Neuron (in vitro differentiated cells): ENCODE measurements at regions not wholly inside any gene's neighbourhood (a gene's known extent, or its start where the extent isn't known, plus 50 kb on each side); places are given as distances from the start of the nearest gene placed in this dataset.

Source experiments
- H2AFZ ChIP-seq: one replicate; pipeline ENCODE4 v1.6.1; 2013; ENCODE audit warnings: low read depth, mild to moderate bottlenecking, inconsistent platforms, low read length, moderate library complexity
- H3K27me3 ChIP-seq: one replicate; pipeline ENCODE4 v1.6.1; 2013; ENCODE audit warnings: low read length; ENCODE audit not compliant: insufficient read depth
- H3K36me3 ChIP-seq: one replicate; pipeline ENCODE4 v1.6.1; 2013; ENCODE audit warnings: low read length; ENCODE audit not compliant: insufficient read depth
- H3K4me1 ChIP-seq: one replicate; pipeline ENCODE4 v1.6.1; 2013; ENCODE audit warnings: low read length; ENCODE audit not compliant: insufficient read depth
- H3K4me3 ChIP-seq: 2 replicates; pipeline ENCODE4 v1.5.1; 2013; ENCODE audit warnings: mild to moderate bottlenecking, low read length, moderate library complexity
- H3K9me3 ChIP-seq: one replicate; pipeline ENCODE4 v1.6.1; 2013; ENCODE audit warnings: low read length

GRCh38 chr15:77720173-77720572, 87.5 kb upstream of the LINGO1 start:
- Histone ChIP-seq H3K9me3 (no peaks in the 10 kb centered on the region), H3K4me3 (no peak overlapping the region), H3K4me1 (no peaks in the 10 kb centered on the region), H2AFZ (no peak overlapping the region), H3K27me3 (peaks cover 23% of the 10 kb centered on the region), H3K36me3 (no peaks in the 10 kb centered on the region)

- Histone ChIP-seq H3K9me3 (no peaks in the 10 kb centered on the region), H3K4me1 (no peaks in the 10 kb centered on the region), H3K4me3 (no peak overlapping the region), H3K36me3 (no peaks in the 10 kb centered on the region), H3K27me3 (peaks cover 23% of the 10 kb centered on the region), H2AFZ (no peak overlapping the region)
Observed at GRCh38 chr15:77719450-77719849, 86.7 kb upstream of the LINGO1 start.

GRCh38 chr15:77717333-77717990, 84.8 kb upstream of the LINGO1 start:
- Histone ChIP-seq H2AFZ (no peak overlapping the region), H3K9me3 (no peaks in the 10 kb centered on the region), H3K4me1 (no peaks in the 10 kb centered on the region), H3K36me3 (no peaks in the 10 kb centered on the region), H3K27me3 (peaks cover 23% of the 10 kb centered on the region), H3K4me3 (no peak overlapping the region)

- Histone ChIP-seq H3K4me1 (no peaks in the 10 kb centered on the region), H3K9me3 (no peaks in the 10 kb centered on the region), H3K27me3 (peaks cover 17% of the 10 kb centered on the region), H3K36me3 (no peaks in the 10 kb centered on the region), H2AFZ (no peak overlapping the region), H3K4me3 (no peak overlapping the region)
Observed at GRCh38 chr15:77716632-77717332, 84.1 kb upstream of the LINGO1 start.

GRCh38 chr15:77715860-77716259, 83.1 kb upstream of the LINGO1 start:
- Histone ChIP-seq H3K4me1 (no peaks in the 10 kb centered on the region), H3K36me3 (no peaks in the 10 kb centered on the region), H2AFZ (no peak overlapping the region), H3K27me3 (peaks cover 13% of the 10 kb centered on the region), H3K9me3 (no peaks in the 10 kb centered on the region), H3K4me3 (no peak overlapping the region)

GRCh38 chr15:77715051-77715450, 82.3 kb upstream of the LINGO1 start:
- Histone ChIP-seq H3K4me1 (no peaks in the 10 kb centered on the region), H3K9me3 (no peaks in the 10 kb centered on the region), H3K27me3 (peaks cover 13% of the 10 kb centered on the region), H3K4me3 (no peak overlapping the region), H3K36me3 (no peaks in the 10 kb centered on the region), H2AFZ (no peak overlapping the region)

- no peak overlapping the region for H3K4me3 ChIP-seq
- H3K36me3 ChIP-seq: no peaks in the 10 kb centered on the region
- no peak overlapping the region for H2AFZ ChIP-seq
- no peaks in the 10 kb centered on the region for H3K4me1 ChIP-seq
- peaks cover 8% of the 10 kb centered on the region for H3K27me3 ChIP-seq
- H3K9me3 ChIP-seq: no peaks in the 10 kb centered on the region
Observed at GRCh38 chr15:77714555-77714954, 81.8 kb upstream of the LINGO1 start.

- H3K4me1 ChIP-seq: no peaks in the 10 kb centered on the region
- H2AFZ ChIP-seq: no peak overlapping the region
- H3K36me3 ChIP-seq: no peaks in the 10 kb centered on the region
- no peak overlapping the region for H3K4me3 ChIP-seq
- H3K27me3 ChIP-seq: peaks cover 3% of the 10 kb centered on the region
- no peaks in the 10 kb centered on the region for H3K9me3 ChIP-seq
Observed at GRCh38 chr15:77714023-77714422, 81.3 kb upstream of the LINGO1 start.

GRCh38 chr15:77713281-77713680, 80.6 kb upstream of the LINGO1 start:
- no peaks in the 10 kb centered on the region for H3K9me3 ChIP-seq
- H3K27me3 ChIP-seq: peaks cover 3% of the 10 kb centered on the region
- H3K36me3 ChIP-seq: no peaks in the 10 kb centered on the region
- no peak overlapping the region for H3K4me3 ChIP-seq
- no peak overlapping the region for H2AFZ ChIP-seq
- no peaks in the 10 kb centered on the region for H3K4me1 ChIP-seq

- Histone ChIP-seq H3K36me3 (no peaks in the 10 kb centered on the region), H3K4me1 (no peaks in the 10 kb centered on the region)
Observed at GRCh38 chr15:77712438-77712837, 79.7 kb upstream of the LINGO1 start.

GRCh38 chr15:77710637-77711036, 77.9 kb upstream of the LINGO1 start:
- H3K4me1 ChIP-seq: no peaks in the 10 kb centered on the region
- H3K27me3 ChIP-seq: no peaks in the 10 kb centered on the region
- no peak overlapping the region for H2AFZ ChIP-seq
- no peak overlapping the region for H3K4me3 ChIP-seq
- no peaks in the 10 kb centered on the region for H3K36me3 ChIP-seq
- H3K9me3 ChIP-seq: no peaks in the 10 kb centered on the region

More at GRCh38 chr15:77712438-77712837, 79.7 kb upstream of the LINGO1 start:
- Histone ChIP-seq H3K27me3 (peaks cover 2% of the 10 kb centered on the region), H2AFZ (no peak overlapping the region), H3K9me3 (no peaks in the 10 kb centered on the region), H3K4me3 (no peak overlapping the region)

- Histone ChIP-seq H3K9me3 (no peaks in the 10 kb centered on the region), H3K4me1 (no peaks in the 10 kb centered on the region), H3K4me3 (no peak overlapping the region), H2AFZ (no peak overlapping the region), H3K36me3 (no peaks in the 10 kb centered on the region), H3K27me3 (peaks cover 2% of the 10 kb centered on the region)
Observed at GRCh38 chr15:77710206-77710605, 77.5 kb upstream of the LINGO1 start.

GRCh38 chr15:77709135-77709886, 76.6 kb upstream of the LINGO1 start:
- no peaks in the 10 kb centered on the region for H3K36me3 ChIP-seq
- no peak overlapping the region for H3K4me3 ChIP-seq
- H2AFZ ChIP-seq: no peak overlapping the region
- peaks cover 4% of the 10 kb centered on the region for H3K27me3 ChIP-seq
- no peaks in the 10 kb centered on the region for H3K9me3 ChIP-seq
- H3K4me1 ChIP-seq: no peaks in the 10 kb centered on the region
